Neural cell (in vitro differentiated cells): ENCODE measurements at regions not wholly inside any gene's neighbourhood (a gene's known extent, or its start where the extent isn't known, plus 50 kb on each side); places are given as distances from the start of the nearest gene placed in this dataset.

ENCODE experiments used
- H2AFZ ChIP-seq: fragments of 200-600, 300-800 bp; sonication (generic), shearing (Covaris generic); 2 replicates; pipeline ENCODE4 v1.6.0; 2014; ENCODE audit warnings: low read depth, mild to moderate bottlenecking, antibody characterized with exemption, low read length, moderate library complexity
- H3F3A ChIP-seq: fragments of 200-600 bp; shearing (Covaris generic); 2 replicates; pipeline ENCODE4 v1.6.1; 2016; ENCODE audit warnings: mild to moderate bottlenecking, moderate library complexity, mixed read lengths, antibody characterized with exemption, low read length; ENCODE audit not compliant: insufficient read depth, poor library complexity, severe bottlenecking
- H3K27ac ChIP-seq: fragments of 200-600, 300-800 bp; sonication (generic), shearing (Covaris generic); 2 replicates; pipeline ENCODE4 v1.5.1; 2014; ENCODE audit warnings: mild to moderate bottlenecking, low read length, moderate library complexity
- H3K27me3 ChIP-seq: fragments of 300-800, 200-600 bp; sonication (generic), shearing (Covaris generic); 2 replicates; pipeline ENCODE4 v1.6.0; 2014; ENCODE audit warnings: mild to moderate bottlenecking, low read depth, low read length, moderate library complexity; ENCODE audit not compliant: insufficient read depth
- H3K36me3 ChIP-seq: fragments of 300-800, 200-600 bp; sonication (generic), shearing (Covaris generic); 2 replicates; pipeline ENCODE4 v1.5.1; 2014; ENCODE audit warnings: mild to moderate bottlenecking, antibody characterized with exemption, low read length, moderate library complexity; ENCODE audit not compliant: insufficient read depth
- H3K4me2 ChIP-seq: fragments of 300-800, 200-600 bp; sonication (generic), shearing (Covaris generic); 2 replicates; pipeline ENCODE4 v1.6.0; 2014; ENCODE audit warnings: mild to moderate bottlenecking, low read length
- H3K4me3 ChIP-seq: fragments of 300-800, 200-600 bp; sonication (generic), shearing (Covaris generic); 2 replicates; pipeline ENCODE4 v1.5.1; 2014; ENCODE audit warnings: mild to moderate bottlenecking, low read length, moderate library complexity
- H3K79me2 ChIP-seq: fragments of 200-600 bp; shearing (Covaris generic); replicated peaks from 2 replicates; pipeline ENCODE4 v1.6.0; 2014; ENCODE audit warnings: mild to moderate bottlenecking, low read length, moderate library complexity; ENCODE audit not compliant: insufficient read depth
- H3K9ac ChIP-seq: fragments of 300-800, 200-600 bp; sonication (generic), shearing (Covaris generic); 2 replicates; pipeline ENCODE4 v1.6.1; 2016; ENCODE audit warnings: mild to moderate bottlenecking, low read length, mixed read lengths
- H3K9me2 ChIP-seq: fragments of 200-600 bp; shearing (Covaris generic); 2 replicates; pipeline ENCODE4 v1.6.1; 2016; ENCODE audit warnings: mild to moderate bottlenecking, low read length, mixed read lengths; ENCODE audit not compliant: insufficient read depth
- H3K9me3 ChIP-seq: fragments of 200-600, 300-800 bp; sonication (generic), shearing (Covaris generic); 2 replicates; pipeline ENCODE4 v1.6.1; 2016; ENCODE audit warnings: mild to moderate bottlenecking, mixed run types, low read length, moderate library complexity, mixed read lengths
- H4K20me1 ChIP-seq: fragments of 200-600 bp; shearing (Covaris generic); 2 replicates; pipeline ENCODE4 v1.6.1; 2016; ENCODE audit warnings: mild to moderate bottlenecking, mixed run types; ENCODE audit not compliant: insufficient read depth
- EP300 ChIP-seq: fragments of 450-650 bp; conservative IDR thresholded peaks from 2 replicates; pipeline ENCODE4 v1.6.1; 2014; ENCODE audit warnings: antibody characterized with exemption, mild to moderate bottlenecking, moderate library complexity; ENCODE audit not compliant: poor library complexity, severe bottlenecking
- EZH2 ChIP-seq: fragments of 200-600, 300-800 bp; shearing (Covaris generic), sonication (generic); IDR thresholded peaks from 2 replicates; pipeline ENCODE4 v1.6.1; 2014; ENCODE audit warnings: antibody characterized with exemption, low read length, borderline replicate concordance, mild to moderate bottlenecking; ENCODE audit not compliant: insufficient read depth, poor library complexity, severe bottlenecking
- MXI1 ChIP-seq: fragments of 450-650 bp; conservative IDR thresholded peaks from 2 replicates; pipeline ENCODE4 v1.6.1; 2014; ENCODE audit warnings: antibody characterized with exemption, mild to moderate bottlenecking; ENCODE audit not compliant: poor library complexity, severe bottlenecking
- POLR2AphosphoS5 ChIP-seq: IDR thresholded peaks from 2 replicates; pipeline ENCODE4 v1.6.1; 2012
- RAD21 ChIP-seq: fragments of 450-650 bp; conservative IDR thresholded peaks from 2 replicates; pipeline ENCODE4 v1.6.1; 2014; ENCODE audit warnings: antibody characterized with exemption, mild to moderate bottlenecking, moderate library complexity
- REST ChIP-seq: IDR thresholded peaks from 2 replicates; pipeline ENCODE4 v1.6.1; 2012; ENCODE audit warnings: borderline replicate concordance
- SMC3 ChIP-seq: fragments of 450-650 bp; conservative IDR thresholded peaks from 2 replicates; pipeline ENCODE4 v1.6.1; 2014; ENCODE audit warnings: antibody characterized with exemption, mild to moderate bottlenecking, moderate library complexity; ENCODE audit not compliant: poor library complexity
- TAF1 ChIP-seq: IDR thresholded peaks from 2 replicates; pipeline ENCODE4 v1.6.1; 2012; ENCODE audit warnings: low read depth
- TF ChIP-seq, protein P1 (sequence below): fragments of 450-650 bp; IDR thresholded peaks from 2 replicates; pipeline ENCODE4 v1.5.1; 2014; ENCODE audit warnings: antibody characterized with exemption, mild to moderate bottlenecking, moderate library complexity; ENCODE audit not compliant: poor library complexity, severe bottlenecking

GRCh38 chr6:47932575-47932974 lies 150.7 kb downstream of the OPN5 start:
- Histone ChIP-seq H3K9ac (no peak overlapping the region), H4K20me1 (no peaks in the 10 kb centered on the region), H3K9me2 (no peaks in the 10 kb centered on the region), H3K36me3 (no peaks in the 10 kb centered on the region), H2AFZ (no peak overlapping the region), H3K27me3 (no peaks in the 10 kb centered on the region), H3K4me3 (no peak overlapping the region), H3K27ac (no peak overlapping the region), H3K9me3 (no peaks in the 10 kb centered on the region), H3K4me2 (no peak overlapping the region), H3F3A (no peaks in the 10 kb centered on the region), H3K79me2 (no peaks in the 10 kb centered on the region)
- TF ChIP-seq REST (no peak), SMC3 (no peak), POLR2AphosphoS5 (no peak), RAD21 (no peak), TAF1 (no peak), EP300 (no peak), MXI1 (no peak), EZH2 (no peak)
- TF ChIP-seq, protein P1, sequence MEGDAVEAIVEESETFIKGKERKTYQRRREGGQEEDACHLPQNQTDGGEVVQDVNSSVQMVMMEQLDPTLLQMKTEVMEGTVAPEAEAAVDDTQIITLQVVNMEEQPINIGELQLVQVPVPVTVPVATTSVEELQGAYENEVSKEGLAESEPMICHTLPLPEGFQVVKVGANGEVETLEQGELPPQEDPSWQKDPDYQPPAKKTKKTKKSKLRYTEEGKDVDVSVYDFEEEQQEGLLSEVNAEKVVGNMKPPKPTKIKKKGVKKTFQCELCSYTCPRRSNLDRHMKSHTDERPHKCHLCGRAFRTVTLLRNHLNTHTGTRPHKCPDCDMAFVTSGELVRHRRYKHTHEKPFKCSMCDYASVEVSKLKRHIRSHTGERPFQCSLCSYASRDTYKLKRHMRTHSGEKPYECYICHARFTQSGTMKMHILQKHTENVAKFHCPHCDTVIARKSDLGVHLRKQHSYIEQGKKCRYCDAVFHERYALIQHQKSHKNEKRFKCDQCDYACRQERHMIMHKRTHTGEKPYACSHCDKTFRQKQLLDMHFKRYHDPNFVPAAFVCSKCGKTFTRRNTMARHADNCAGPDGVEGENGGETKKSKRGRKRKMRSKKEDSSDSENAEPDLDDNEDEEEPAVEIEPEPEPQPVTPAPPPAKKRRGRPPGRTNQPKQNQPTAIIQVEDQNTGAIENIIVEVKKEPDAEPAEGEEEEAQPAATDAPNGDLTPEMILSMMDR = no peak

DNA sequence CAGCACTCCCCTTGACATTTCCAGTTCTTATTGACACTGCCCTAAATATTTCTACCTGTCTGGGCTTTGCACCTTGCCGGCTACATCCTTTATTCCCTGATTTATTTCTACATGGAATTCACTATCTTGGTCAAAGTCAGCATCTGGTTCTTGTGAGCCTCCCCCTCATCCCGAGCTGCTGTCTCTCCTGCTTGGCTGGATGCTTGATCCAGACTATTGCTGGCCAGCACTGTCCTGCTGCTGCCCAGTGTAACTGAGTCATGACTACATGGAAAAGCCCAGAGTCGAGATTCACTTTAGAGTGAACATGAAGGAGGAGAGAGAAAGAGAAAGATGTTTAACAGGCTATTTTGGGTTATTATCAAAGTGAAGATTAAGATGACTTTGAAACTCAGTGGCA lies 142.2 kb downstream of the OPN5 start:
- Histone ChIP-seq H3F3A (no peaks in the 10 kb centered on the region), H3K79me2 (no peaks in the 10 kb centered on the region), H2AFZ (no peak overlapping the region), H4K20me1 (no peaks in the 10 kb centered on the region), H3K27me3 (no peaks in the 10 kb centered on the region), H3K9me2 (no peaks in the 10 kb centered on the region), H3K9me3 (no peaks in the 10 kb centered on the region), H3K9ac (no peak overlapping the region), H3K4me3 (no peak overlapping the region), H3K36me3 (no peaks in the 10 kb centered on the region), H3K4me2 (no peak overlapping the region), H3K27ac (no peak overlapping the region)
- TF ChIP-seq REST (no peak), POLR2AphosphoS5 (no peak), SMC3 (no peak), RAD21 (no peak), EP300 (no peak), TAF1 (no peak), EZH2 (no peak)
- TF ChIP-seq, protein P1 = no peak
